ENCODE measurements at regions not wholly inside any gene's neighbourhood (a gene's known extent, or its start where the extent isn't known, plus 50 kb on each side); places are given as distances from the start of the nearest gene placed in this dataset.

DNA sequence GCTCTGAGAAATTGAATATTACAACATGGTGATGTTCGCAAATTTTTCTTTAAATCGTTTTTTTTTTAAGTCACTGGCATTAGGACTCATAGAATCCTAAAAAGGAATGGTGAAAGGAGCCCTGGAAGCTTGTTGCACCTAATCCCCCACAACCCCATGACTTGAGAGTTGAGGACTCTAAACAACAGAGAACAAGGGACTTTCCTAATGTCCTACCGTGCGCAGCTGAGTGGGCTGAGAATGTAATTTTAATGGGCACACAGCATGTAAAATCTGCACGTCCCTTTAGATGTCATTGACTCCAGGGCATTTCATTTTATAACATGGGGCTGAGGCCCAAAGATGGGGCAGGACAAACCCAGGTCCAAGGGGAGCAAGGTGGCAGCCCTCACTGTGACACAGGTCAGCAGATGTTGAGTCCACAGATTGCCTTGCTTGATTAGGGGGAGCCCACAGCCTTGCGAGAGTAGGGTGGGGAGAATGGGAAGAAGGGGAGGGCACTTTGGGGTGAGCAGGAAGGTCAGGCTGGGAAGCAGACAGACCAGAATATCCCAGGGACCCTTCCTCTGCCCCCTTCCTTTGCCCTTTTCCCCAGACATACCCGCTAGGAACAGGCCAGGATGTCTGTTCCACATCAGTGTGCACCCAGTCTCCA is 208.4 kb upstream of the ZMIZ1 start:
- no peaks in the 10 kb centered on the region for H3K9me3 ChIP-seq
- no peaks in the 10 kb centered on the region for H3K4me1 ChIP-seq
- DNase-seq (ENCODE audit: low spot score in 2 of 2): no peak
- in situ Hi-C loops (cut with MboI; ENCODE audit: low sequenced_read_pairs): no loop called here
- H3K36me3 ChIP-seq (replicated peaks): no peaks in the 10 kb centered on the region
- H3K4me3 ChIP-seq: no peak overlapping the region
- no peaks in the 10 kb centered on the region; the same call in 1 of the 2 replicates for H3K27me3 ChIP-seq (ENCODE audit: low read depth)

- H3K4me3 ChIP-seq: no peak overlapping the region
- no peaks in the 10 kb centered on the region; the same call in 1 of the 2 replicates for H3K27me3 ChIP-seq (ENCODE audit: low read depth)
- no peaks in the 10 kb centered on the region for H3K4me1 ChIP-seq
- no peaks in the 10 kb centered on the region for H3K36me3 ChIP-seq (replicated peaks)
- no peak for DNase-seq (ENCODE audit: low spot score in 2 of 2)
- no peaks in the 10 kb centered on the region for H3K9me3 ChIP-seq
- in situ Hi-C loops (cut with MboI; ENCODE audit: low sequenced_read_pairs): no loop called here
Measured at GRCh38 chr10:78861529-78862327, 207.0 kb upstream of the ZMIZ1 start.

- Histone ChIP-seq H3K4me1 (no peaks in the 10 kb centered on the region), H3K36me3 (replicated peaks) (no peaks in the 10 kb centered on the region), H3K4me3 (no peak overlapping the region), H3K27me3 (ENCODE audit: low read depth) (no peaks in the 10 kb centered on the region; the same call in 1 of the 2 replicates), H3K9me3 (no peaks in the 10 kb centered on the region)
- no peak for DNase-seq (ENCODE audit: low spot score in 2 of 2)
- in situ Hi-C loops (cut with MboI; ENCODE audit: low sequenced_read_pairs): no loop called here
Measured at GRCh38 chr10:78862328-78862640, 206.5 kb upstream of the ZMIZ1 start.

DNA sequence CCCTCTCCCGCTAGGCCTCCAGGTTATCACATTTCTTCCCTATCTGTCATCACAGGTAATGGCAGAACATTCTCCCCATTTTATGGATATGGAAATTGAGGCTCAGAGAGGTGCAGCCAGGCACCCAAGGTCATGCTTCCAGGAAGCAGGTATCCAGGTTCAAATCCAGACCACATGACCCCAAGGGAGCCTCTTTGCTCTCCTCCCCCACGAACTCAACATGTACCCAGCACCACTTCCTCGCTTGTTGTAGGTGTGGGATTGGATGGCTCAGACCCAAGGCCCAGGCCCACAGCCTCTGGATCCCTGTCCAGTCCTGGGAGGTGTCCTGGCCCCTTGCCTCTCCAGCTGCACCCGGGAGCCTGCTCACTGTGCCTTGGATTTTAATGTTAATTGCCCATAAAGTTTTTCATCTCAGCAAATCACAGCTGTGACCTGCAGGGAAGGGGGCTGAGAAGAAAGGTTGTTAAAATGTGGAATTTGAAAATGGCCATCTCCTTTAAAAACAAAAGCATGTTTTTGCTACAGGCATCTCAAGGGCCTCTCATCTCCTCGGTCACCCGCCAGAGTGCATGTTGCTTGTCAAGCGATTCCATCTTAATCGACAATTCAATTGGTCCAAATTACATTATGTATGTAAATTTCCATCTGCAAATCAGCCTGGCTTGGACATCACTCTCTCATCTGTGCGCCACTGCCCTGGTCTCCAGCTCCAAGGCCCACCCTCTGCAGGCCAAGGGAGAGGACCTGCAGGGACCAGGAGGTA is 205.4 kb upstream of the ZMIZ1 start:
- in situ Hi-C loops (cut with MboI; ENCODE audit: low sequenced_read_pairs): no loop called here
- Histone ChIP-seq H3K36me3 (replicated peaks) (no peaks in the 10 kb centered on the region), H3K27me3 (ENCODE audit: low read depth) (no peaks in the 10 kb centered on the region; the same call in 1 of the 2 replicates), H3K9me3 (no peaks in the 10 kb centered on the region), H3K4me1 (no peaks in the 10 kb centered on the region), H3K4me3 (no peak overlapping the region)
- DNase-seq (ENCODE audit: low spot score in 2 of 2): no peak

DNA sequence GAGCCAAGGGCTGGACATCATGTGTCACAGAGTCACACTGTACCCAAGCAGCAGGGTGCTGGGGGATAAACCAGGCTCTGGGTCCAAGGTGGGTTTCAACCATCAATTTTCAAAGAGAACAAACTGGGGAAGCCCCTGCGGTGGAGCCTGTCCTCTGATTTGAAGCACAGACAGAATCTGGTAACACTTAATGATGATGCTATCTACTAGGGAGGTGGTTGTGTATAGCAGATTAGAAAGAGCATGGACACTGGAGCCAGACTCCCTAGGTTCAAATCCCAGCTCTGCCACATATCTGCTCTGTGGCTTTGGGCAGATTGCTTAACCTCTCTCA is 204.9 kb upstream of the ZMIZ1 start:
- in situ Hi-C loops (cut with MboI; ENCODE audit: low sequenced_read_pairs): no loop called here
- H3K4me1 ChIP-seq: no peaks in the 10 kb centered on the region

GRCh38 chr10:78864761-78865537 is 203.8 kb upstream of the ZMIZ1 start:
- no peak overlapping the region for H3K4me3 ChIP-seq
- H3K27me3 ChIP-seq (ENCODE audit: low read depth): no peaks in the 10 kb centered on the region
- in situ Hi-C loops (cut with MboI; ENCODE audit: low sequenced_read_pairs): no loop called here
- no peaks in the 10 kb centered on the region for H3K9me3 ChIP-seq
- no peaks in the 10 kb centered on the region for H3K4me1 ChIP-seq
- no peak for DNase-seq (ENCODE audit: low spot score in 2 of 2)
- H3K36me3 ChIP-seq (replicated peaks): no peaks in the 10 kb centered on the region

More for the DNA sequence above, 204.9 kb upstream of the ZMIZ1 start:
- no peak for DNase-seq (ENCODE audit: low spot score in 2 of 2)
- H3K36me3 ChIP-seq (replicated peaks): no peaks in the 10 kb centered on the region
- no peaks in the 10 kb centered on the region for H3K9me3 ChIP-seq
- H3K4me3 ChIP-seq: no peak overlapping the region
- no peaks in the 10 kb centered on the region; the same call in 1 of the 2 replicates for H3K27me3 ChIP-seq (ENCODE audit: low read depth)

GRCh38 chr10:78865538-78865875 is 203.3 kb upstream of the ZMIZ1 start:
- in situ Hi-C loops (cut with MboI; ENCODE audit: low sequenced_read_pairs): no loop called here
- no peak for DNase-seq (ENCODE audit: low spot score in 2 of 2)
- H3K9me3 ChIP-seq: no peaks in the 10 kb centered on the region
- no peaks in the 10 kb centered on the region for H3K36me3 ChIP-seq (replicated peaks)
- H3K27me3 ChIP-seq (ENCODE audit: low read depth): no peaks in the 10 kb centered on the region
- no peak overlapping the region for H3K4me3 ChIP-seq
- H3K4me1 ChIP-seq: no peaks in the 10 kb centered on the region

DNA sequence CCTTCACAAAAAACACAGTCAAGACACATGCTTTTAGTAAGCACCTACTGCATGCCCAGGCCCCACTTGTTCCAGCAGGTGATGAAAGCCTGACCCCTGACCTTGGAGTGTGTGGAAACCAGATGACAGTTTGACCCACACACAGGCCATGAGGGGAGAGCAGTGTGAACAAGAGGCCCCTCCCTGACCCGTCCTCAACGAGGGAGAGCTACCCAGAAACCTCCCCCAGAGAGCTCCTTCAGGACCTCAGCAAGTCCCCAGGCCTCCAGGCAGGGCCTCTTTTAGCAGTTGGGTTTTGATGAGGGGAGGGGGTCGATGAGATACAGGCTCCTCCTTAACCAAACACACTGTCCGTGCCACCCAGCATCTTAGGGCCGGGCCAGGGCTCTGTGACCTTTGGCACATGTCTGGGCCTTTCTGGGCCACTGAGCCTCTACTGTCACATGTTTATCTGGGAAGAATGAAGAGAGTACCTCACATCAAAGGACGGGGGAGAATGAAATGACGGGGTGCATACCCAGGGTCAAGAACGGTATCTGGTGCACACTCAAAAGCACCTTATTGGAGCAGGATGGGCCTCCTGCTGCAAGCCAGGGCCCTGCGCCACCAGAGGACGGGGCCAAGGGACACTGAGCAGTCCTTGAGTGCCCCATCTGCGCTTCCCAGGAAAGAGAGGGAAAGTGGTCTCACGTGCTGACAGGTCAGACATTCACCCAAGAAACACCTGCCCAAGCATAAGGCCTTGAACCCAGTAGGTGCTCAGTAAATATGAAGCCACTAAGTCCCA is 202.6 kb upstream of the ZMIZ1 start:
- in situ Hi-C loops (cut with MboI; ENCODE audit: low sequenced_read_pairs): no loop called here
- H3K4me3 ChIP-seq: no peak overlapping the region
- no peaks in the 10 kb centered on the region for H3K36me3 ChIP-seq (replicated peaks)
- no peaks in the 10 kb centered on the region for H3K4me1 ChIP-seq
- DNase-seq (ENCODE audit: low spot score in 2 of 2): no peak
- no peaks in the 10 kb centered on the region for H3K27me3 ChIP-seq (ENCODE audit: low read depth)
- H3K9me3 ChIP-seq: no peaks in the 10 kb centered on the region

DNA sequence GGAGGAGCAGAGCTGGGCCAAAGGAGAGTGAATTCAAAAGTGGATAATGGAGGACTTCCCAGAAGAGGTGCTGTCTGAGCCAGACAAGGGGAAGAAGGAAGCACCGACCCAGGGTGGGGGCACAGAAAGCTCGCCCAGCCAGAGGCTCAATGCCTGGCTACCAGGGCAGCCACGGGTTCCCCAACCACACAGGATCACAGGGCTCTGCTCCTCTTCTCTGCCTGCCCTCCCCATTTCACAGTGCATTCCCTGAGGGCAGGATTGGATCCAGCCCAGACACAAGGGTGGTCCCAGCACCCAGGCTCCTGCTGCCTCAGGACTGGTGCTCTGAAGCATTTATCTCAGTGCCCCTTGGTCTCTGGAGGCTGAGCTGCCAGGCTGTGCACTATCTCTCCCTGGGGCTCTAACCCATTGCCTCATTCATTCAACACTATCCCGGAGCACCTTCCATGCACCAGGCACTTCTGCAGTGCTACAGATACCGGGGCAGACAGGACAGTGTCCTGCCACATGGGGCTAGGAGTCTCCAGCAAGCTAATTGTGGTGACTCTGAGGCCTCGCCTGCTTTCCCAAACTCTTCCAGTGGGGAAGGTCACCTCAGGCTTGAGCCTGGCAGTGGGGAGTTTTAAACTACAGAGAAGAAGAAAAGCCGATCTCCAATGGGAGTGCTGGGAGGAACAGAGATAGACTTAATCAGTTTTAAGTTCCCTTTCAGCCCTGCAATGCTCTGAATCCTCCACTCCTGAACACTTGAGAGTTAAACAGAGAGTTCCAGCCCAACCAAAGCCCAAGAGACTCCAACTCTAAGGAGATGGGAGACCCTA is 201.8 kb upstream of the ZMIZ1 start:
- in situ Hi-C loops (cut with MboI; ENCODE audit: low sequenced_read_pairs): no loop called here
- H3K9me3 ChIP-seq: no peaks in the 10 kb centered on the region
- H3K27me3 ChIP-seq (ENCODE audit: low read depth): no peaks in the 10 kb centered on the region
- H3K4me1 ChIP-seq: no peaks in the 10 kb centered on the region
- no peaks in the 10 kb centered on the region for H3K36me3 ChIP-seq (replicated peaks)
- no peak for DNase-seq (ENCODE audit: low spot score in 2 of 2)
- H3K4me3 ChIP-seq: no peak overlapping the region

DNA sequence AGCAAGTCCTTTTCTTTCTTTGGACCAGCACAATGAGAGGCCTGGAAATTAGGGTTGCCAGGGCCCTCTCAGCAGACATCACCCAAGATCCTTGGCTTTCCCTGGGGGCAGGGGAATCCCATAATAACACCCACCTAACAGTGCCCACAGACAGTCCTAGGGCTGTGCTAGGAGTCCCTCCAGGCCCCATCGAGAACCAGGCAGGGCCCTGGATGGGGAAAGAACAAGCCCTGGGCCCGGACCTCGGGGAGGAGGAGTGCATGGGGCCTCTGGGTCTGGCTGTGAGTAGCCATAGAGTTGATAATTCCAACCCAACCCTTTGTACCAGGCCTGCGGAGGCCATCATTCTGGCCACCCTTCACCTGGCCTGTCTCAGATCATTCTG is 201.2 kb upstream of the ZMIZ1 start:
- Histone ChIP-seq H3K4me1 (no peaks in the 10 kb centered on the region), H3K27me3 (ENCODE audit: low read depth) (no peaks in the 10 kb centered on the region), H3K9me3 (no peaks in the 10 kb centered on the region), H3K4me3 (no peak overlapping the region), H3K36me3 (replicated peaks) (no peaks in the 10 kb centered on the region)
- in situ Hi-C loops (cut with MboI; ENCODE audit: low sequenced_read_pairs): no loop called here
- DNase-seq (ENCODE audit: low spot score in 2 of 2): no peak

DNA sequence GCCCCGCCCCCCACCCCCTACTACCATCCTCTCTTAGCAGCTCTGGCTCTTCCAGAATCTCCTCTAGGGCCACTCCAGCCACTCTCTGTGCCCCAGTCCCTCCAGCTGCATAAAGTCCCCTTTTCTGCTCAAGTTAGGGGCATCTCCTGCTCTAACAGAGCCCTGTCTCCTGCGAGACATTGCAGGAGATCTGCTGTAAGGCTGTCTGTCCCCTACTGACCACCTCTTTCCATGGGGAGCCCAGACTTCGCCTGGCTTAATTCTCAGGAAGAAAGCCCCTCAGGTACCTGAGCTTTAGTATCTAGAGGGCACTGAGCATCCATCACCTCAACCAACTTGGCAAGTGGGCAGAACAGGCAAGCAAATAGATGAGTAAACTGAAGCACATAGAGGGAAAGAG is 200.7 kb upstream of the ZMIZ1 start:
- in situ Hi-C loops (cut with MboI; ENCODE audit: low sequenced_read_pairs): no loop called here
- Histone ChIP-seq H3K9me3 (no peaks in the 10 kb centered on the region), H3K36me3 (replicated peaks) (no peaks in the 10 kb centered on the region), H3K4me3 (no peak overlapping the region), H3K27me3 (ENCODE audit: low read depth) (no peaks in the 10 kb centered on the region), H3K4me1 (no peaks in the 10 kb centered on the region)
- no peak for DNase-seq (ENCODE audit: low spot score in 2 of 2)

GRCh38 chr10:78868456-78868855 is 200.3 kb upstream of the ZMIZ1 start:
- in situ Hi-C loops (cut with MboI; ENCODE audit: low sequenced_read_pairs): no loop called here
- DNase-seq (ENCODE audit: low spot score in 2 of 2): no peak
- no peaks in the 10 kb centered on the region for H3K9me3 ChIP-seq

More at GRCh38 chr10:78868456-78868855, 200.3 kb upstream of the ZMIZ1 start:
- no peaks in the 10 kb centered on the region for H3K4me1 ChIP-seq
- no peaks in the 10 kb centered on the region for H3K27me3 ChIP-seq (ENCODE audit: low read depth)
- H3K4me3 ChIP-seq: no peak overlapping the region
- H3K36me3 ChIP-seq (replicated peaks): no peaks in the 10 kb centered on the region

Measured in HAP-1 (cell line).